ENCODE measurements at regions not wholly inside any gene's neighbourhood (a gene's known extent, or its start where the extent isn't known, plus 50 kb on each side); places are given as distances from the start of the nearest gene placed in this dataset.

DNA sequence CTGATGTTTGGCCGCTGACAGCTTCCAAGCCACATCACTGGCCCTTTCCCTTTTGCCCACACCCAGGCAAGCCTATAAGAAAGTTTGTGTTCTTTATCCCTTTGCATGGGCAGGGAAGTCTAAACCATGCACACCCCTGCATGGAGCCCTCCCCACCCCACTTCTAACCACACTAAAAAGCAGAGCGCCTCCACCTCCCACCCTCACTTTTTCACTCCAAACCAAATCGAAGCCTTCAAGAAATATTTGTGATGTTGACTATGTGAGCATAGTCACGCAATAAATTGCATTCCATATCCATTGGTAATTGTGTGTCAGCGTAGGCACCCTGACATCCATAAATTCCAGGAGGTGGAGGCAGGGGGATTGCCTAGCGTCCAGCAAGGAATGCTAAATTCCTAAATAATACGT is 104.4 kb upstream of the LSM14A start:
- no peak for TF ChIP-seq FOXP2 (optimal IDR thresholded peaks at IDR 0.05; ENCODE audit: control extremely low read depth, extremely low read length, insufficient read depth)
- no peak for TF ChIP-seq EZH2 (IDR thresholded peaks at IDR 0.05)
- TF ChIP-seq POLR2AphosphoS5 (IDR thresholded peaks at IDR 0.05; ENCODE audit: borderline replicate concordance, low read depth, low read length) = no peak
